ENCODE measurements at regions not wholly inside any gene's neighbourhood (a gene's known extent, or its start where the extent isn't known, plus 50 kb on each side); places are given as distances from the start of the nearest gene placed in this dataset.

DNA sequence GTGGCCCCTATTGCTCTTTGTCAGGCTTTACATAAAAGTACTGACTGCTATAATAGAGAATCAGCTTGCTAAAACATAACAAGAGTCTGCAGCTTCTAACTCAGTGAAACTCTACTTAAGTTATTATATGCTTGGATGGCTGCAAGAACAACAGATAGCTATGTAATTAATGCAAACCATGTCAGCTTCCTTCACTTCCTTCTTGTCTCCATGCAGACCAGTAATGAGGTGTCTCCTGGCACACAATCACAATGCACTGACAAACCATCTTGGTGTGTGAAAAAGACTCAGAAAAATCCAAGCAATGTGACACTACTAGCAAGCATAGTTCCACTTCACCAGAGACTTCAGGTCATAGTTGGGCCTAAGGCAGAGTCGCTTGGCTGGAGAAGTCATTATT, 2068.9 kb upstream of the PIK3C3 start:
- TF ChIP-seq CTCF (IDR thresholded peaks at IDR 0.05) (no peak), POLR2A (IDR thresholded peaks at IDR 0.05) (no peak)

Measured in testis (tissue), 2 donors.